OCI-LY3 (cell line): ENCODE measurements at regions not wholly inside any gene's neighbourhood (a gene's known extent, or its start where the extent isn't known, plus 50 kb on each side); places are given as distances from the start of the nearest gene placed in this dataset.
A peak's percentile ranks its signal among the peaks of the same experiment; 100 is the strongest.

Experiments used
- H2AFZ ChIP-seq: fragments of 200-600, 300-600 bp; shearing (Covaris generic); 2 replicates; pipeline ENCODE4 v1.6.0; 2014; ENCODE audit warnings: antibody characterized with exemption, low read depth, low read length
- H3K27ac ChIP-seq: fragments of 200-600, 300-600 bp; sonication (generic); 2 replicates; pipeline ENCODE4 v1.5.1; 2014; ENCODE audit warnings: mild to moderate bottlenecking, low read length, moderate library complexity, mixed read lengths
- H3K27me3 ChIP-seq: fragments of 200-600, 300-600 bp; sonication (generic); 2 replicates; pipeline ENCODE4 v1.6.1; 2014; ENCODE audit warnings: low read depth, low read length, mixed read lengths
- H3K36me3 ChIP-seq: fragments of 200-600, 300-600 bp; sonication (generic); replicated peaks from 2 replicates; pipeline ENCODE3; 2014; ENCODE audit warnings: low read depth, low read length, mixed read lengths
- H3K4me1 ChIP-seq: fragments of 300-600, 200-600 bp; sonication (generic); 2 replicates; pipeline ENCODE4 v1.6.1; 2014; ENCODE audit warnings: low read length, mixed read lengths
- H3K4me2 ChIP-seq: fragments of 200-600, 300-600 bp; sonication (generic); 2 replicates; pipeline ENCODE4 v1.6.1; 2014; ENCODE audit warnings: low read length, mixed read lengths
- H3K4me3 ChIP-seq: fragments of 300-600, 200-600 bp; sonication (generic); 2 replicates; pipeline ENCODE4 v1.5.1; 2014; ENCODE audit warnings: antibody characterized with exemption, mild to moderate bottlenecking, low read length, moderate library complexity
- H3K79me2 ChIP-seq: fragments of 300-600, 200-600 bp; shearing (Covaris generic); 2 replicates; pipeline ENCODE4 v1.6.1; 2014; ENCODE audit warnings: mild to moderate bottlenecking, low read length, mixed read lengths
- H3K9ac ChIP-seq: fragments of 300-600, 200-600 bp; shearing (Covaris generic); 2 replicates; pipeline ENCODE4 v1.6.0; 2014; ENCODE audit warnings: mild to moderate bottlenecking, low read length, moderate library complexity
- H3K9me3 ChIP-seq: fragments of 200-600, 300-600 bp; shearing (Covaris generic); 2 replicates; pipeline ENCODE4 v1.6.1; 2014; ENCODE audit warnings: low read length, mixed read lengths; ENCODE audit not compliant: insufficient read depth
- H4K20me1 ChIP-seq: fragments of 200-600, 300-600 bp; sonication (generic); 2 replicates; pipeline ENCODE4 v1.6.1; 2016; ENCODE audit warnings: low read length, mixed read lengths; ENCODE audit not compliant: insufficient read depth
- EZH2phosphoT487 ChIP-seq: fragments of 200-600 bp; shearing (Covaris generic); IDR thresholded peaks from 2 replicates; pipeline ENCODE4 v1.6.1; 2018; ENCODE audit warnings: antibody characterized with exemption, mixed run types, low read depth
- TF ChIP-seq, protein P1 (sequence below): fragments of 200-600, 300-600 bp; sonication (generic); IDR thresholded peaks from 2 replicates; pipeline ENCODE4 v1.5.1; 2014; ENCODE audit warnings: antibody characterized with exemption, low read length, low read depth

DNA sequence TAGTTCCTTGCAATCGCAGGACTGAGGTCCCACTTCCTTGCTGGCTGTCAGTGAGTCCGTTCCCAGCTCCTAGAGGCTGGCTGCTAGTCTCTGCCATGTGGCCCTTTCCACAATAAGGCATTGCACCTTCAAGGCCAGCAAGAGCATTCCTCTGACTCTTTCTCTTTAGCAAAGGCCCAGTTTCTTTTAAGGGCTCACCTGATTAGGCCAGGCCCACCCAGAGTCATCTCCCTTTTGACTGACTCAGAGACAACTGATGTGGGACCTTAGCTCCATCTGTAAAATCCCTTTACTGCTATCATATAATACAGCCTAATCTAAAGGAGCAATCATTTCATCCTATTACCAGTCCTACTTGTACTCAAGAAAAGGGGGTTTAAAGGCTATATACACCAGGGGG, 278.2 kb downstream of the SLC4A3 start:
- no peak overlapping the region for H2AFZ ChIP-seq
- TF ChIP-seq, protein P1, sequence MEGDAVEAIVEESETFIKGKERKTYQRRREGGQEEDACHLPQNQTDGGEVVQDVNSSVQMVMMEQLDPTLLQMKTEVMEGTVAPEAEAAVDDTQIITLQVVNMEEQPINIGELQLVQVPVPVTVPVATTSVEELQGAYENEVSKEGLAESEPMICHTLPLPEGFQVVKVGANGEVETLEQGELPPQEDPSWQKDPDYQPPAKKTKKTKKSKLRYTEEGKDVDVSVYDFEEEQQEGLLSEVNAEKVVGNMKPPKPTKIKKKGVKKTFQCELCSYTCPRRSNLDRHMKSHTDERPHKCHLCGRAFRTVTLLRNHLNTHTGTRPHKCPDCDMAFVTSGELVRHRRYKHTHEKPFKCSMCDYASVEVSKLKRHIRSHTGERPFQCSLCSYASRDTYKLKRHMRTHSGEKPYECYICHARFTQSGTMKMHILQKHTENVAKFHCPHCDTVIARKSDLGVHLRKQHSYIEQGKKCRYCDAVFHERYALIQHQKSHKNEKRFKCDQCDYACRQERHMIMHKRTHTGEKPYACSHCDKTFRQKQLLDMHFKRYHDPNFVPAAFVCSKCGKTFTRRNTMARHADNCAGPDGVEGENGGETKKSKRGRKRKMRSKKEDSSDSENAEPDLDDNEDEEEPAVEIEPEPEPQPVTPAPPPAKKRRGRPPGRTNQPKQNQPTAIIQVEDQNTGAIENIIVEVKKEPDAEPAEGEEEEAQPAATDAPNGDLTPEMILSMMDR = no peak
- TF ChIP-seq EZH2phosphoT487 = no peak
- H3K4me1 ChIP-seq = peaks cover 11% of the 10 kb centered on the region
- H3K79me2 ChIP-seq = no peaks in the 10 kb centered on the region
- H3K4me2 ChIP-seq = no peak overlapping the region
- H3K27ac ChIP-seq = no peak overlapping the region
- H3K27me3 ChIP-seq = no peaks in the 10 kb centered on the region
- H3K9ac ChIP-seq = no peak overlapping the region
- H3K9me3 ChIP-seq = no peaks in the 10 kb centered on the region
- no peak overlapping the region for H3K4me3 ChIP-seq
- no peaks in the 10 kb centered on the region for H3K36me3 ChIP-seq
- no peaks in the 10 kb centered on the region for H4K20me1 ChIP-seq

DNA sequence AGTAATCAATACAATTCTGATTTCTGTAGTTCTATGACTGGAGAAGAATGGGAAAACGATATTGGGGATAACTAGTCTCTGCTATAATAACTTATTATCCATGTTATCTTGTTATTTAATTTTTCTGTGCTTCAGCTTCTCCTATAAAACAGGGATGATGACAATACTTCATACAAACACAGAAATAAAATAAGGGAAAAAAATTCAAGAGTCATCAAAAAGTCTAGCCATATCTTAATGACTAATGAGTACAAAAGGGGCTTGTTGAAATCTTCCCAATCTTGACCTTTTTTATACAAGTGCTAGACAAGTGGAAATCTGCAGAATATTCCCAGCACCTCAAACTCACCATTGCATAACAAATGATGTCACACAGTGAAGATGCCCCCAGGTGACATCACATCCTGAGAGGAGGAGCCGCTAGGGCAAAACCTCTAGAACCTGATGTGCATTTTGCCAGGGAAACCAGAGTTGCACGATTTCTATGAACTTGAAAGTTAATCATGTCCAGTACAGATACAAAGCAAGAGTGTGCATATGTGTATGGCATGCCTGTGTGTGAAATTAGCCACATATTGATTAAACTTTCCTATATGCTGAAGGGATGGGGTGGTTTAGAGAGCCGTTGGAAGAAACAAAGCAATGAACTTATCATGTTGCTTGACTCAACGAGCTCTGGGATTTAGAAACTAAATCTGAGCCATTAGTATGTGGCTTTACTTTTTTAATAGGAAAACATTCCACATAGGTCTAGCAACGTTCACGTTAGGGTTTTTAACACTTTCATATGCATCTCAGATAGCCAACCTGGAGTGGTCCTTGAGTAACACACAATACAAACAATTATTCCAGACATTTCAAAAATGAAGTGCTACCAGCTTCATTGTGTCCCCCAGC, 278.9 kb downstream of the SLC4A3 start:
- Histone ChIP-seq H3K9ac (no peak overlapping the region), H3K4me2 (no peak overlapping the region), H3K36me3 (no peaks in the 10 kb centered on the region), H2AFZ (no peak overlapping the region), H3K79me2 (no peaks in the 10 kb centered on the region), H3K27ac (no peak overlapping the region), H3K4me3 (no peak overlapping the region), H3K27me3 (no peaks in the 10 kb centered on the region), H3K9me3 (no peaks in the 10 kb centered on the region), H3K4me1 (peaks cover 5% of the 10 kb centered on the region), H4K20me1 (no peaks in the 10 kb centered on the region)
- TF ChIP-seq EZH2phosphoT487 = no peak
- TF ChIP-seq, protein P1 = no peak

DNA sequence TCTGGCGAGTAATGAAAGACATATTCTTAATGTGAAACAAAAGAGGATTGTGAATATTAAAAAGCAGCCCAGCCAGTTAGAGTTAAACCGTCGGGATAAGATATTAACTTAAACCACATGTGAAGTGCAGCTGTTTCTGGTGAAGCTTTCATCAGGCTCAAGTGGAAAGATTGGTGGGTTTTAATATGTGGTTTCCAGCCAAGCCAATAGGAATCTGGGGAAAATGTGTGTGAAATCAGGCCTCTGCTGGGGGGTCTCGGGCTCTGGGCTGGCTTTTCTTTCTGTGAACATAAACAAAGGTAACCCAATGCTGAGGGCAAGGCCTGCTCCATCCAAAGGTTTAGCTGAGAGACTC, 279.6 kb downstream of the SLC4A3 start:
- Histone ChIP-seq H3K79me2 (no peaks in the 10 kb centered on the region), H4K20me1 (no peaks in the 10 kb centered on the region), H3K9ac (no peak overlapping the region), H3K4me2 (no peak overlapping the region), H3K27ac (no peak overlapping the region), H3K4me3 (no peak overlapping the region), H3K9me3 (no peaks in the 10 kb centered on the region), H3K27me3 (no peaks in the 10 kb centered on the region), H2AFZ (no peak overlapping the region), H3K36me3 (no peaks in the 10 kb centered on the region), H3K4me1 (no peaks in the 10 kb centered on the region)
- no peak for TF ChIP-seq EZH2phosphoT487
- TF ChIP-seq, protein P1 = no peak

DNA sequence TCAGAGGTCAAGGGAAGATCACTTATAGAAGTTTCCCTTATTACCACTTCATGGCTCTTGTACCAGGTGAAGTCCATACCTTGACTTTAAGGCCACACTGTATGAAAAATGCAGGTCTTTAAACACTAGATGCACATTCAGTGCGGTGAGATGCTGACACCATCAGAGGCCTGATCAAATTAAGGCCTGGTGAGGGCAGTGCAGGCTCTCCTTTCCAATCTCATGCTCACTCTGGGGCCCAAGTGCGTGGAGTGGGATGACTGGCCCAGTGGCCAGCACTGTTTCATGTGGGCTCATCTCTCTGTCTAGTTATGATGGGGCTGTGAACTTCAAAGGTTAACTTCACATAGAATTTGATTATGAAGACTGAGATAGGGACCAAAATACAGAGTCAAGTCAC, 281.1 kb downstream of the SLC4A3 start:
- H3K4me1 ChIP-seq = no peaks in the 10 kb centered on the region
- no peaks in the 10 kb centered on the region for H3K79me2 ChIP-seq
- no peaks in the 10 kb centered on the region for H4K20me1 ChIP-seq
- no peak overlapping the region for H3K4me2 ChIP-seq
- H3K36me3 ChIP-seq = no peaks in the 10 kb centered on the region
- TF ChIP-seq, protein P1 = peak; percentile 13; the same call in 1 of the 2 replicates
- TF ChIP-seq EZH2phosphoT487 = no peak
- no peak overlapping the region for H3K27ac ChIP-seq
- no peak overlapping the region for H3K9ac ChIP-seq
- H3K4me3 ChIP-seq = no peak overlapping the region
- H2AFZ ChIP-seq = no peak overlapping the region
- H3K9me3 ChIP-seq = no peaks in the 10 kb centered on the region
- no peaks in the 10 kb centered on the region for H3K27me3 ChIP-seq
